GM21526 (cell line): ENCODE measurements at regions not wholly inside any gene's neighbourhood (a gene's known extent, or its start where the extent isn't known, plus 50 kb on each side); places are given as distances from the start of the nearest gene placed in this dataset.

Source experiments
- ATAC-seq: cut with Tn5 transposase; IDR thresholded peaks from one replicate; pipeline ENCODE4 v1.9.1; 2021; ENCODE audit warnings: moderate library complexity; ENCODE audit not compliant: unreplicated experiment, low FRiP score

DNA sequence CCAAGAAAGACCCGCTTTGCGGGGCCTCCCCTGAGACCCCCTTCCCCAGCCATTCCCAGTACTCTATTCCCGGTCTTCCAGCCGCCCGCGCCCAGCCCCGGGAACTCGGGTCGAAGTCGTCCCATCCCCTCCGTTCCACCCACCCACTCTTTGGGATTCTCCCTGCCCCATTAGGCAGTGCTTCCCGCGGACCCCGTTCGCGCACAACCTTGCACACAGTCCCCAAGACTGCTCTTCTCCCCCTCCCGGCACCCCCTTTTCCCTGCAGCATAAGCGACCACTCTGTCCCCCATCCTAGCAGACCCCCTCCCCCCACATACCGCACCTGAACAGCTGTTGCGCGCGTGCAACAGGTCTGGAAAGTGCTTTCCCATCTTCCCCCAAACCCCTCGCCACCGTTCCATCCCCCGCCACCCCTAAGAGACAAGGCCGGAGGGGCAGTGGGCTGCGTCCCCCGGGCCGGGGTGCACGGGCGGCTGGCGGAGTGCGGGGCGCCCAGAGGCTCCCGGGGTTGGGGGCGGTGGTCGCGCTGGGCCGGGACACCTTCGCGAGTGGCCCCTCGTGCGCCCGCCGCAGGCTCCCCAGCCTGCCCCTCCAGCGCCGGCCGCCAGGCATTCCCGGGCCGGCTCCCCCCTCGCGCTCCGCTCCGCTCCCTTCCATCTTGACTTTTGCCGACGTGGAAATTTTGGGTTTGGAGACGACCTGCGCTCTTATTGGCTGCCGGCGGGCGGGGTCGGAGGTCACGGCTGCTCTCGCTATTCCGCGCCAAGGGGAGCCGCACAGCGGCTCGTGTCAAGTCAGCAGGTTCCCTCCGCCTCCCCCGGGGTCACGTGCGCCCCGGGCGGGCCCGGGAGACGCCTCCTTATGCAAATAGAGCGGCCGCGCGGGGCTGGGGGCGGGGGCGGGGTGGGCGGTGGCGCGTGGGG, 201.2 kb upstream of the NFE2L3 start:
- peak; percentile 85 for ATAC-seq

DNA sequence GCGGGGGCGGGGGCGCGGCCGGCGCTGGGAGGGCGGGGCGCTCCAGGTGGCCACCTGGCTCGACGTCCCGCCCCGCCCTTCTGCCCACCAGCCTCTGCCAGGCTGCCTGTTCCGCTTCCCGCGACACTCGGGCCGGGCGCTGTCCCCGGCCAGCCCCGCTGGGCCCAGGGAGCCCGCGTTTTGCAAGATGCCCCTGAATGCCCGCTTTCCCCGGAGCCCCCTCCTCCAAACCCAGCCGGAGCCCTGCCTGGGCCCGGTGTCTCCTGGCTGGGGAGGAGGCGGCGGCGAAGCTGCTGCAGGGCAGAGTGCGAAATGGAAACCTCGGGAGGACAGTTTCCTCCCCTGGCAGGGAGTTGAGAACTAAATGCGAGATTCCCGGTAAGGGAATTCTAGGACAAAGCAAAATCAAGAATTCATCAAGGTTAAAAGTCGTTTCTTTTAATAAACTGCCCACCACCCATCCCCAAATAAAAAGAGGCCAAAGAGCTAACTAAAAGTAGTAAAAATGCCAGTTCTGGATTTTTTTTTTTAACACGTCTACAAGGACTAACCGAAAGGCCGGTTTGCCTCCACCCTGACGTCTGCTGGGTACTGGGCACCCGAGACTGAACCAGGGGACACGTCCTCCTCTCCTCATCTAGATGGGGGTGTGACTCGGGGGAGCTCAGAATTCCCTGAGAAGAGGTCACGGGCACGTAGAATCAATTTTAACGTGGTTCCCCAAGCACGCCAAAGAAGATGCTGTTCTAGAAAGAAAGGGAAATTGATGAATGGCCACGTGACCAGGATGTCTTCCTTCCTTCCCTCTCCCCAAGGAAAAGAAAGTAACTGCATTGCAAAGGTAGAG, 200.4 kb upstream of the NFE2L3 start:
- ATAC-seq = peak; percentile 43

DNA sequence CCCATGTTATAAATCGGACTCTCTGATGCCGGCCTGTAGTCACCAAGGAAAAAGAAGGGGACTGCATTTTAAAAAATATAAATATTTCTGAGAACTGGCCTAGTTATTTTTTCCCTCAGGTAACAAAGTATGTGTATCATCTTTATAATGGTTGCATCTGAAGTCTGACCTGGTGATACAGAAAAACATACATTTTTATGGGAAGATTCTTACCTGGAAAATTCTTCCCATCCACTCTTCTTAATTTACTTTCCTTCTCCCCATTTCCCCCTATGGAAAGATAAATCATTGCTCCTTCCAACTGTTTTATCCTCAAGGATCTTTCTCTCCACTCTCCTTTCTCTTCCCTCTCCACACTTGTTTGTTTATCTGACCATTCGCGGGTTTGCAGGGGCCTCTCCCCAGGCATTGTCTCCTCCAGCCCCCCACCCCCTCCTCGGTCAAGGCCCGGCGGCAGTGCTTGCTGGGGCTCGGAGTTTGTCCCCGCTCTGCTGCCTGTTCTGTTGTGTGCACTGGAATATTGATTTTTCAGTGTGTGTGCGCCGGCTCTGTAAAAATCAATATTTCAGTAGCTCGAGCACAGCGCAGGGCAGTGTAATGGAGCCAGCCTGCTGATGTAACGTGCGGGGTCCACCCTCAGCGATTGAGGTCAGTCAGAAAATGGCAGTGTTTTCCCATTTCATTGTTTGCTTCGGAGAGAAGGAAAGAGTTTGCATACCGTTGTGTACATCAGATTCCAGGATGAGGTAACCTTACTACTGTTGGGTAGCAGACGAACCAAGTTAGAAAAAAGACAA, 199.5 kb upstream of the NFE2L3 start:
- no peak for ATAC-seq

DNA sequence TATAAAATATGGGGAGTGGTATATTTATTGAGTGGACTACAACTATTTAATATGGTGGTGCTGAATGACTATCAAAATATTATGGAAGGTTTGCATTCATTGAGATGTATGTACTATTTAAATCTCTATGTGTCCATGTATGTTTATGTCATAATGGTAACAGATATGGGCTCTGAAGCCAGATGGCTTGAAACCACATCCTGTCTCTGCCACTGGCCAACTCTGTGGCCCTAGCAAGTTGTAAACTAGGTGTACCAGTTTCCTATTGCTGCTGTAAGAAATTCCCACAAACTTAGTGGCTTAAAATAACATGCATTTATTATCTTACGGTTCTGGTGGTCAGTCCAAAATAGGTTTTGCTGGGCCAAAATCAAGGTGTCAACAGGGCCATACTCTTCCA, 198.1 kb upstream of the NFE2L3 start:
- no peak for ATAC-seq

DNA sequence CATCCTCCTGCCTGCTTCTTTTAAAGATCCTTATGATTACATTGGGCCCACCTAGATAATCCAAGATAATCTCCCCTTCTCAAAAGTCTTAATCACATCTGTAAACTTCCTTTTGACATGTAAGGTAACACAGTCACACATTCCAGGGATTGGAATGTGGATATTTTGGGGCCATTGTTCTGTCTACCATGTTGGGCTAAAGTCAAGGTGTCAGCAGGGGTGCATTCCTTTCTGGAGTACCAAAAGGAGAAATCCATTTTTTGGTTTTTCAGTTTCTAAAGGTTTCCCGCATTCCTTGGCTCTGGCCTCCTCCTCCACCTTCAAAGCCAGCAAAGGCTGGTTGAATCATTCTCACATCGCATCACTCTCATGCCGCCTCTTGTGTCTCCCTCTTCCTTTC, 197.6 kb upstream of the NFE2L3 start:
- no peak for ATAC-seq

DNA sequence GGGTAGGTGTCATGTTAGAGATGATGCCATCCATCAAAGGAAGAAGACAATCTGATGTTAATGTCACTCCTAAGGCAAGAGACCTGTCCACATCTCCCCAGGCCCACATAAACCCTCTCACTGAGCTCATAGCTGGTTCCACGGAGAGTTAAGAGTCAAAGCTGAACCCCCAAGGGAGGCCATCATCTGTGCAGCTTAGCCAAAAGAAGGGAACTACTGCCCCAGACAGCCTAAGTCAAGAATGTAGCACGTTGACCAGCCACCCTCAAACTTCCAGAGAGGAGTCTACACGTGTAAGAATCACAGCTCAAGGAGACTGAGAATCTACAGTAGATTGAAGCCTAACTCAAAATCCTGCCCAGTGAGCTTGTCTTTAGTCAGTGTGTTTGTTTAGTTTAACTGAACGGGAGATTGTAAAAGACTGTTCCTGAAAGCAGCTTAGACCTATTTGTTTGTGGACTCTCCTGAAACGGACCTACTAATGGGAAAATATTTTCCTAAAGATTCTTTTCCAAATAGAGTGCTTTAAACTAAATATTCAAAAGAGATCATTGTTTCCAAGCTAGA, 192.7 kb upstream of the NFE2L3 start:
- no peak for ATAC-seq

DNA sequence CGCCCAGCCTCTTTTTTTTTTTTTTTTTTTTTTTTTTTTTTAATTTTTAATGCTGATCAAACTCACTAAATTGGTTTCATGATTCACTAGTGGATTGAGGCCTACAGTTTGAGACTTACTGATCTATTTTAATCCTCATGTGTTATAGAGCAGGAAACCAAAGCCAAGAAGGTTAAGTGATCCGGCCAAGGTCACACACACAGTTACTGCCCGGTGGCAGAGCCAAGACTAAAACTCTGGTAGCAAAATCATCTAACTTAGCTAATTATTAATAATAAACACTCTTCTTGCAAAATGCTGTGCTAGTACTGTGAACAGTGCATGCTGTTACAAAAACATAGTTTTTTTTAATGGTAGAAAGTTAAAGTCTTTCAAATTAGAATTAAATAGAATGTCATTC, 188.3 kb upstream of the NFE2L3 start:
- no peak for ATAC-seq

DNA sequence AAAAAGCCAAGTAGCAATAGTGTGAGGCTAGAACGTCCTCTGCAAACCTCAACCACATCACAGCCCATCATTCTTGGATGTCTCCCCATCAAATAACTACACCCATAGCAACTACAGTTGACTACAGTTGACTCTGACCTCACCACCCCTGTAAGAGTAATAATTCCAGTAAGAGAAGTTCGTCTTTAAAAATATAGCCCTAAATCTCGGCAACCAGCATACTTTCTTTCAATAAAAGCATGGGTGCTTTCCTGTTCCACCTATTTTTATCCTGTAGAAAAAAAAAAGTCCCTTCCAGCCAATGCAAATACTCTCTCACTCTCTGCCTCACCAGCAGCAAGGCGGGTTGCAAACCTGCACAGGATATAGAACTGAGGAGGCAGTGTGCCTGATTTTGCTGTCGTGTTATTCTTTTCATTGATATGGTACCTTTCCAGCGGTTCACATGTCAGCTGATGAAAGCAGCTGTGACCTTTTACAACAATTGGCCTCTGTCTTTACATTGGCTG, 187.5 kb upstream of the NFE2L3 start:
- peak; percentile 41 for ATAC-seq

DNA sequence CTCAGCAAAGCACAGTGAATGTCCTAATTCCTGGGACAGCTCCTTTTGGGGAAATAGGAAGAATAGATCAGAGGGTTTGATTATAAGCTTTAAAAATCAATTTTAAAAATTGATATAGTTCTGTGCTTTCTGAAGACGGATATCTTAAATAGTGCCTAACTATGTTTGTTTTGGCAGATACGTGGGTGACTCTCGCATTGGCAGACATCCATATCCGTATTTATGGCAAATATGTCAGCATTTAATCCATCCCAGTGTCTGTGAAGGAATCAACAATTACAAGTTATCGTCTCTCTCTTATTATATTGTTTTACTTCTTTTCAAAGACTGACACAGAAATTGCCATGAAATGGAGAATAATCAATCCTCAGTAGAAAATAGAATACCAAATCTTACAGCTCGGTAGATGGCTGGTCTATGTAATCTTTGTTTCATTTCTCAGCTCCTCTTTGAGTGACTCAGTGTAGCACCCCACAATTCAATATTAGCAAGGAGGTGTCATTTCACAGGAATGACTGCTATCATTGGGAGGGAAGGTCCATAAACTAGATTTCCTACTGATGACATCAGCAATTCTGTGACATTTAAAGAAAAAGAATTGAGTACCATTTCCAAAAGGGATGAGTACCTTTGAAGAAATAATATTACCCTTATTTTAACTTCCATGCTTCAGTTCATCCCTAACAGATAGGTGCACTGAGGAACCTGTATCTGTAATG, 186.4 kb upstream of the NFE2L3 start:
- ATAC-seq = no peak

DNA sequence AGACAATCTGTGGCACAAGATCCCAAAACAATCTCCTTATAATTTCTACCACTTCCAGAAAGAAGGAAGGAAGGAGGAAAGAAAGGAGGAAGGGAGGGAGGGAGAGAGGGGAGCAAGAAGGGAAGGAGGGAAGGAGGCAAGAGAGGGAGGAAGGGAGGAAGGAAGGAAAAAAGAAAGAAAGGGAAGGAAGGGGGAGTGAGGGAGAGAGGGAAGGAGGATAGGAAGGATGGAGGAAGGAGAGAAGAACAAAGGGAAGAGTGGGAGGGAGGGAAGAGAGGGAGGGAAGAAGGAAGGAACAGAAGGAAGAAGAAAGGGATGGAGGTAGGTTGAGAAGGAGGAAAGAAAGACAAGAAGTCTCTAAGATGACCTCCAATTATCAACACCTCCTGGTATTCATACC, 185.5 kb upstream of the NFE2L3 start:
- no peak for ATAC-seq

DNA sequence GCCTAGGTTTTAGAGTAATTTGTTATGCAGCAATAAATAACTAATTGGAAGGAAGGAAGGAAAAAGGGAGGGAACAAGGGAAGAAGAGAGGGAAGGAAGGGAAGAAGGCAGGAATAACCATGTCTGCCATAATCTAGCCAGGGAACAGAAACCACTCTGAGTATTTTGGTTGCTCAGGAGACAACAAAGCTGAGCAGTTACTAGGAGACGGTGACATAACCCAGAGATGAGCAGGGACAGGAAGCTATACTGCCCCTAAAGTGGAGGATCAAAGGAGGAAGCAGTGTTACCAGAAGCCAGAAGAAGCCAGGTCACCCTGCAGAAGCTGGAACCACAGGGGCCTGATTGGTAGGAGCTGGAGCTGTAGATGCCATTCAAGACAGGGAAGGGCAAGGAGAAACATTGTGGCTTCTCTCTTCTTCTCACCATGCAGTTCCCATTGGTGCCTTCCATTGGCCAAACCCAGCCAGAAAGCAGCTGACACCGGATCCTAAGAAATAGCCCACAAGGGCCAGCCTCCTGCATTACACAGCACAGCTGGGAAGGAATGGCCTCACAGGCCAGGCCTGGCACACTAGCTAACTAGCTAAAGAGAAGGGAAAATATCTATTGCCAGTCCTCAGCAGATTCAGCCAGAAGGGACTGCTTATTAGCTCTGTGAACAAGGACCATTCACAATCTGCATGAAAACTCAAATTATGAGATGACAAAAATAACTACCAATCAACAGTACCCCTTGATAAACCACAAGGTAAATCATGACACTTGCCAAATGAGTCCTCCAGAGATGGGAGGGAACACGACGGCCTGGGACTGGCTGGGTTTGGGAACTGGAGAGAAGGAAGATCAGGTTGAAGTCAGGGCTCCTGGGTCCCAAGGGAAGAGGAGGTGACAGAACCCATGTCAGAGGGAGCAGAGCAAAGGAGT, 184.5 kb upstream of the NFE2L3 start:
- no peak for ATAC-seq

DNA sequence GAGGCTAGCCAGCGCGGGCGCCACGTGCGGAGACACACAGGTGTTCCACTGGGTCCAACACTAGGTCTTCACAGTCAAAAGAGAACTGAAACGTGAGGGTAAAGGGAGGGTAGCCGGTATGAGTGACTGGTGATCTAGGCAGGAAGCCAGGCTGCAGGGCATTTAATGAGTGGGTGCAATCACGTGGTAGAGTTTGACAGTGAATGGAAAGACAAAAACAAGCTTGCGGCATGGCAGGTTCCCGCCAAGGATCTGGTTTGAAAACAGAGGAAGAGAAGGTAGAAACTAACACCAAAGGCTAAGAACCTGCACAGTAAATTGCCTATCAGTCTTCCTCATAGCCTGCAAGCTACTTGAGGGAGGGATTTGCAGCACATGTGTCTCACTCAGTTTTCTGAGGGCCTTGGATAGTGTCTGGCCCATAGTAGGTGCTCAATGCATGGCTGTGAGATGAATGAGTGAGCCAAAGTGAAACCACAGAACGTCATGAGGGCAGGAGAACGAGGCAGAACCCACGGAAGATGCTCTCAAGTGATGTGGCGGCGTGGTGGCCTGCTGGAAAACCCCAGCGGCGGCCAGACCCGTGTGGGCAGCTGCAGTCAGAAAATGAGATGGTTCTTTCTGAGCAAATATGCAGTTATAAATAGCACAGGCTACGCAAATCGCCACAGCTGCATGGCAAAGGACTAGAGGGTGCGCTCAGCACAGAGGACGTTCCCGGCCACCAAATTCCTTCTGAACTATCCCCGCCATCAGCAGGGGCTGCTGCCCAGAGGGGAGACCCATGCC, 183.6 kb upstream of the NFE2L3 start:
- peak; percentile 67 for ATAC-seq

DNA sequence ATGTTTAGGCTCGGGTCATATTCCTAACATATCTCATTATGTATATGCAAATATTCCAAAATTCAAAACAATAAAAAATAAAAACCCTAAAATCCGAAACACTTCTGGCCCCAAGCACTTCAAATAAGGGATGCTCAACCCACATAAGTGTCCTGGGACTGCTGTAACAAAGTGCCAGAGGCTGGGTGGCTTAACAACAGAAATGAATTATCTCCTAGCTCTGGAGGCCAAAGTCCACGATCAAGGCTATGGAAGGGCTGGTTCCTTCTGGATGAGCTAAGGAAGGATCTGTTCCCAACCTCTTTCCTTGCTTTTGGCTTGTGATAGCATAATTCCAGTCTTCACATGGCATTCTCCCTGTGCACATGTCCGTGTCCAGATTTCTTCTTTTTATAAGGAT, 181.6 kb upstream of the NFE2L3 start:
- no peak for ATAC-seq

DNA sequence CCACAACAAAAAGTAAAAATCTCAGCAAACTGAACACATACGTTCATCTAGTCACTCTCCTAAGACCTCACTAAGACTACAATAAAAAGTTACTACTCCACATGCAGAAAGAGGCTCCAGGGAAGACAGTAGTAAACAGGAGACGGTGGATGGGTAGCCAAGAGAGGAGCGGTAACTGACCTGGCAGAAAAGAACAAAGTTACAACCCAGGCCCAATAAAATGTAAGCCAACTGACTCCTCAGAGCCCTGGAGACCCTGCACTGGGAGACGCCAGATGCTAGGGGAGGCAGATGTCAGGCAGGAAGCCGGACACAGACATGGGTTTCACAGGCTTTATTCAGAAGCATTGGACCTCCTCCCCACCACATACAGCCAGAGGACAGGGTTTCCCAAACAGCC, 181.1 kb upstream of the NFE2L3 start:
- no peak for ATAC-seq

DNA sequence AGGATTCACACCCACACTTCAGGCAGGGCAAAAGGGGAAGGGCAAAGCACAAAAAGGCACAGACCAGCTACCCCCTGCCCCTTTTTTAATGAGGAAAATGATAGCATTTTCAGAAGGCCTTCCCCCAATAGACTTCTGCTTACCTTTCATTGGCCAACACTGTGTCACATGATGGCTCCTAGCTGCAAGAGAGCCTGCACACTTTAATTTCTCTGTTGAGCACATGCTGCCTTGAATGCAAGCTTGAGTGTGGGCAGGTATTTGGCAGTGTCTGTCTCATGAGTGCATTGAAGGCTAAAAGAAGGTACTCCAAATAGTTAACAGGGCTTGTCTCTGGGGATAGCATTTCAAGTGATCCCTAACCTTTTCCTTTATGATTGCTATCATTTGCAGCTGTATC, 175.4 kb upstream of the NFE2L3 start:
- ATAC-seq = no peak

DNA sequence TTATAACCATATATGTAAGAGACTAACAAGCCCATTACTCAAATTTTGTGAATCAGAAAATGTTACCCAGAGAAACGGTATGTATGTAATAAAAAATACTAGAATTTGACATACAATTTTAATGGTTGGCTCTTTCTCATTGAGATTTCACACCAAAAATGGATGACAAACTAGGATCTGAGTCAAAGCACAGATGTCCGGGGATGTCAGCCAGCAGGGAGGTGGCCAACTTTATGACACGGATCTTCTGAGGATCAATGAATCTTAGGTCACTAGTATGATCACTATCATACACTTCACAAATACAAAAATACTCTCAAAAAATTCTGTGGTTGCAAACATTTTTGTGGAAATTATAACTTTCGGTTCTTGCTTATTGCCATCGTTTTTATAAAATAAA, 173.5 kb upstream of the NFE2L3 start:
- no peak for ATAC-seq

DNA sequence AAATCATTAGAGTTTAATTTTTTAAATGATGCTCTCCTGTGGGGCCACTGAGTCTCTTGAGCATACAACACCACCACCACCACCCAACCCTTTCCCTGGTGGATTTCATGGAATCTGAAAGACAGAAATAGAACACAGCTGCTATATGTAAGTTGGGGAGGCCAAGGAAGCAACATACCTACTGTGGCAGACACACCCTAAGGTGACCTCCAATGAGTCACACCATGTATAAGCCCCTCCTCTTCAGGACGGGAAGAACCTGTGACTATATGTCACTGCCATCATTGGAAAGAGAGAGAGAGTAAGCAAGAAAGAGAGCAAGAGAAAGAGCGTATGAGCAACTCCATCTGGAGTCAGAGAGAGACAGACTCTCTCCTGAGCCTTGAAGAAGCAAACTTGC, 172.4 kb upstream of the NFE2L3 start:
- ATAC-seq = no peak

DNA sequence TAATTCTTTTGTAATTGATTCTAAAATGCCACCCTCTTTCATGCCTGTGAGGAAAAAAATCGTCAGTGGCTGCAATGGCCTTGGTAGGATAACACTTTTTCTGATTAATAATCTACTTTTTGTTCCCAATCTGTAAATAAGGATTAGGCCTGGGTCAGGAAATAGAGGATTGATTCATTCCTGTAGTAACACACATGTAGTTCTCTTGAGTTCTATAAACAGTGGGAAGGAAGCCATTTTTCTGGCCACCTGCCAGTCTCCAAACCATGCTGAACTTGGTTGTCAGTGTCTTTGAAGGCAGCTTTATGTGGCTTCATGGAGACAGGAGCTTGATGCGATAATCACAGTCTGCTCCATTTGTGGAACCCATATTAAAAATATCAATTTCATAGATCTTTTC, 169.3 kb upstream of the NFE2L3 start:
- ATAC-seq = no peak
